Liver (tissue), 8 donors: ENCODE measurements at regions not wholly inside any gene's neighbourhood (a gene's known extent, or its start where the extent isn't known, plus 50 kb on each side); places are given as distances from the start of the nearest gene placed in this dataset.

ENCODE experiments used
- DNase-seq: peaks from one replicate; pipeline ENCODE4 v3.0.0-alpha.2; 2017; ENCODE audit warnings: low spot score
- H3K27ac ChIP-seq, 2 donors: one replicate each; pipeline ENCODE4 v1.7.0; 2013; ENCODE audit warnings: inconsistent platforms in 2 of 2, low read length in 2 of 2, control low read depth in 1 of 2, low read depth in 1 of 2, mild to moderate bottlenecking in 1 of 2
- H3K27me3 ChIP-seq, 4 donors: one replicate each; pipeline versions ENCODE4 v1.6.1 to v1.7.0; 2013; ENCODE audit warnings: low read length in 3 of 4, inconsistent platforms in 1 of 4, mild to moderate bottlenecking in 1 of 4, moderate library complexity in 1 of 4; ENCODE audit not compliant: control insufficient read depth in 4 of 4, insufficient read depth in 4 of 4
- H3K36me3 ChIP-seq, 4 donors: one replicate each; pipeline versions ENCODE4 v1.6.1 to v1.7.0; 2013; ENCODE audit warnings: low read length in 3 of 4, mild to moderate bottlenecking in 3 of 4, low read depth in 1 of 4, moderate library complexity in 1 of 4; ENCODE audit not compliant: control insufficient read depth in 4 of 4, insufficient read depth in 3 of 4
- H3K4me1 ChIP-seq, 4 donors: one replicate each; pipeline versions ENCODE4 v1.6.1 to v1.7.0; 2013; ENCODE audit warnings: low read length in 3 of 4, mild to moderate bottlenecking in 3 of 4, moderate library complexity in 1 of 4; ENCODE audit not compliant: control insufficient read depth in 4 of 4, insufficient read depth in 4 of 4
- H3K4me3 ChIP-seq, 3 donors: one replicate each; pipeline versions ENCODE4 v1.6.1 to v1.7.0; 2013; ENCODE audit warnings: low read length in 3 of 3, control low read depth in 1 of 3, low read depth in 1 of 3, mild to moderate bottlenecking in 1 of 3
- H3K9ac ChIP-seq, 2 donors: one replicate each; pipeline ENCODE4 v1.7.0; 2013; ENCODE audit warnings: low read length in 2 of 2, mild to moderate bottlenecking in 2 of 2, moderate library complexity in 2 of 2, control low read depth in 1 of 2, low read depth in 1 of 2
- H3K9me3 ChIP-seq, 4 donors: one replicate each; pipeline versions ENCODE4 v1.6.1 to v1.7.0; 2013; ENCODE audit warnings: low read length in 3 of 4; ENCODE audit not compliant: control insufficient read depth in 4 of 4
- EGR1 ChIP-seq, 2 donors: IDR thresholded peaks; 2 replicates each; pipeline ENCODE4 v1.6.1; 2016 to 2018; ENCODE audit warnings: antibody characterized with exemption in 2 of 2, low read depth in 2 of 2
- FOXA1 ChIP-seq: IDR thresholded peaks from 2 replicates; pipeline ENCODE4 v1.6.1; 2016; ENCODE audit warnings: antibody characterized with exemption
- HNF4A ChIP-seq, 2 donors: conservative IDR thresholded peaks; 2 replicates each; pipeline ENCODE4 v1.6.1; 2016; ENCODE audit warnings: antibody characterized with exemption in 2 of 2, mild to moderate bottlenecking in 2 of 2
- HNF4G ChIP-seq: IDR thresholded peaks from 2 replicates; pipeline ENCODE4 v1.6.1; 2016; ENCODE audit warnings: antibody characterized with exemption
- RXRA ChIP-seq, 2 donors: IDR thresholded peaks; 2 replicates each; pipeline ENCODE4 v1.6.1; 2017 to 2018; ENCODE audit warnings: antibody characterized with exemption in 2 of 2, mild to moderate bottlenecking in 1 of 2
- SP1 ChIP-seq: IDR thresholded peaks from 2 replicates; pipeline ENCODE4 v1.6.1; 2018; ENCODE audit warnings: antibody characterized with exemption, mild to moderate bottlenecking
- TAF1 ChIP-seq: conservative IDR thresholded peaks from 2 replicates; pipeline ENCODE4 v1.6.1; 2016; ENCODE audit warnings: antibody characterized with exemption, mild to moderate bottlenecking
- WGBS: extraction: QIAGEN DNeasy Blood & Tissue Kit; methylation state at CpG from one replicate; pipeline ENCODE4 v1.1.7; 2013; 5-methylcytosine and 5-hydroxymethylcytosine counted together
- TF ChIP-seq, protein P1 (sequence below): IDR thresholded peaks from 2 replicates; pipeline ENCODE4 v1.6.1; 2016; ENCODE audit warnings: antibody characterized with exemption
- TF ChIP-seq, protein P2 (sequence below): IDR thresholded peaks from 2 replicates; pipeline ENCODE4 v1.6.1; 2016; ENCODE audit warnings: antibody characterized with exemption
- TF ChIP-seq, protein P3 (sequence below): fragments of 150-350 bp; IDR thresholded peaks from 2 replicates; pipeline ENCODE4 v1.5.1; 2017; ENCODE audit warnings: improper control_type of control experiment, low read depth, low read length; ENCODE audit not compliant: missing input control
- TF ChIP-seq, protein P4 (sequence below): IDR thresholded peaks from 2 replicates; pipeline ENCODE4 v1.6.1; 2016; ENCODE audit warnings: antibody characterized with exemption
- TF ChIP-seq, protein P5 (sequence below): IDR thresholded peaks from 2 replicates; pipeline ENCODE4 v1.6.1; 2016; ENCODE audit warnings: antibody characterized with exemption, mild to moderate bottlenecking
- donor health status: healthy.
- donor health status: healthy.
- donor health status: healthy.
- donor health status: healthy.
- donor health status: healthy.

DNA sequence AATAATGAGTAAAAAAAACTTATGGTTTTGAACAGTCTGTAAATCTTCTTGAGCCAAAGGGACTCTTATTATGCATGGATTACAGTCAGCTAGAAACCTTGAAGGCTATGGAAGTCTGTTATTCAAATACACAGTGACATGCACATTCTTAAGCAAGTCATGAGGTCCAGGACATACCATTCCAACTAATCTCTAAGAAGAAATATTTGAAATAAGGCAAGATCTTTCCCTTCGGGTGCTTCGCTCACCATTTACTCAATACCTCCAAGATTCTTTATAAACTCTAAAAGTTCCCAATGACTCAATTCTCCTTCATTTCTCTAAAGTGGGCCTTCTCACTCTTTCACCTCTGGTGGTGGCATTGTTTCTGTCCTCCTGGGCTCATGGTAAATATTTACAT, 811.0 kb downstream of the NR2F1-AS1 start:
- TF ChIP-seq HNF4A (conservative IDR thresholded peaks at IDR 0.05) (no peak), EGR1 (IDR thresholded peaks at IDR 0.05; ENCODE audit: low read depth in 2 of 2) (no peak), RXRA (IDR thresholded peaks at IDR 0.05) (no peak), SP1 (no peak), HNF4G (no peak), TAF1 (no peak), FOXA1 (no peak)
- TF ChIP-seq, protein P1, sequence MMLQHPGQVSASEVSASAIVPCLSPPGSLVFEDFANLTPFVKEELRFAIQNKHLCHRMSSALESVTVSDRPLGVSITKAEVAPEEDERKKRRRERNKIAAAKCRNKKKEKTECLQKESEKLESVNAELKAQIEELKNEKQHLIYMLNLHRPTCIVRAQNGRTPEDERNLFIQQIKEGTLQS, result no peak
- TF ChIP-seq, protein P2, sequence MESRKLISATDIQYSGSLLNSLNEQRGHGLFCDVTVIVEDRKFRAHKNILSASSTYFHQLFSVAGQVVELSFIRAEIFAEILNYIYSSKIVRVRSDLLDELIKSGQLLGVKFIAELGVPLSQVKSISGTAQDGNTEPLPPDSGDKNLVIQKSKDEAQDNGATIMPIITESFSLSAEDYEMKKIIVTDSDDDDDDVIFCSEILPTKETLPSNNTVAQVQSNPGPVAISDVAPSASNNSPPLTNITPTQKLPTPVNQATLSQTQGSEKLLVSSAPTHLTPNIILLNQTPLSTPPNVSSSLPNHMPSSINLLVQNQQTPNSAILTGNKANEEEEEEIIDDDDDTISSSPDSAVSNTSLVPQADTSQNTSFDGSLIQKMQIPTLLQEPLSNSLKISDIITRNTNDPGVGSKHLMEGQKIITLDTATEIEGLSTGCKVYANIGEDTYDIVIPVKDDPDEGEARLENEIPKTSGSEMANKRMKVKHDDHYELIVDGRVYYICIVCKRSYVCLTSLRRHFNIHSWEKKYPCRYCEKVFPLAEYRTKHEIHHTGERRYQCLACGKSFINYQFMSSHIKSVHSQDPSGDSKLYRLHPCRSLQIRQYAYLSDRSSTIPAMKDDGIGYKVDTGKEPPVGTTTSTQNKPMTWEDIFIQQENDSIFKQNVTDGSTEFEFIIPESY, result no peak
- TF ChIP-seq, protein P3, sequence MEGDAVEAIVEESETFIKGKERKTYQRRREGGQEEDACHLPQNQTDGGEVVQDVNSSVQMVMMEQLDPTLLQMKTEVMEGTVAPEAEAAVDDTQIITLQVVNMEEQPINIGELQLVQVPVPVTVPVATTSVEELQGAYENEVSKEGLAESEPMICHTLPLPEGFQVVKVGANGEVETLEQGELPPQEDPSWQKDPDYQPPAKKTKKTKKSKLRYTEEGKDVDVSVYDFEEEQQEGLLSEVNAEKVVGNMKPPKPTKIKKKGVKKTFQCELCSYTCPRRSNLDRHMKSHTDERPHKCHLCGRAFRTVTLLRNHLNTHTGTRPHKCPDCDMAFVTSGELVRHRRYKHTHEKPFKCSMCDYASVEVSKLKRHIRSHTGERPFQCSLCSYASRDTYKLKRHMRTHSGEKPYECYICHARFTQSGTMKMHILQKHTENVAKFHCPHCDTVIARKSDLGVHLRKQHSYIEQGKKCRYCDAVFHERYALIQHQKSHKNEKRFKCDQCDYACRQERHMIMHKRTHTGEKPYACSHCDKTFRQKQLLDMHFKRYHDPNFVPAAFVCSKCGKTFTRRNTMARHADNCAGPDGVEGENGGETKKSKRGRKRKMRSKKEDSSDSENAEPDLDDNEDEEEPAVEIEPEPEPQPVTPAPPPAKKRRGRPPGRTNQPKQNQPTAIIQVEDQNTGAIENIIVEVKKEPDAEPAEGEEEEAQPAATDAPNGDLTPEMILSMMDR, result no peak
- TF ChIP-seq, protein P4, sequence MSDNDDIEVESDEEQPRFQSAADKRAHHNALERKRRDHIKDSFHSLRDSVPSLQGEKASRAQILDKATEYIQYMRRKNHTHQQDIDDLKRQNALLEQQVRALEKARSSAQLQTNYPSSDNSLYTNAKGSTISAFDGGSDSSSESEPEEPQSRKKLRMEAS, result no peak
- TF ChIP-seq, protein P5, sequence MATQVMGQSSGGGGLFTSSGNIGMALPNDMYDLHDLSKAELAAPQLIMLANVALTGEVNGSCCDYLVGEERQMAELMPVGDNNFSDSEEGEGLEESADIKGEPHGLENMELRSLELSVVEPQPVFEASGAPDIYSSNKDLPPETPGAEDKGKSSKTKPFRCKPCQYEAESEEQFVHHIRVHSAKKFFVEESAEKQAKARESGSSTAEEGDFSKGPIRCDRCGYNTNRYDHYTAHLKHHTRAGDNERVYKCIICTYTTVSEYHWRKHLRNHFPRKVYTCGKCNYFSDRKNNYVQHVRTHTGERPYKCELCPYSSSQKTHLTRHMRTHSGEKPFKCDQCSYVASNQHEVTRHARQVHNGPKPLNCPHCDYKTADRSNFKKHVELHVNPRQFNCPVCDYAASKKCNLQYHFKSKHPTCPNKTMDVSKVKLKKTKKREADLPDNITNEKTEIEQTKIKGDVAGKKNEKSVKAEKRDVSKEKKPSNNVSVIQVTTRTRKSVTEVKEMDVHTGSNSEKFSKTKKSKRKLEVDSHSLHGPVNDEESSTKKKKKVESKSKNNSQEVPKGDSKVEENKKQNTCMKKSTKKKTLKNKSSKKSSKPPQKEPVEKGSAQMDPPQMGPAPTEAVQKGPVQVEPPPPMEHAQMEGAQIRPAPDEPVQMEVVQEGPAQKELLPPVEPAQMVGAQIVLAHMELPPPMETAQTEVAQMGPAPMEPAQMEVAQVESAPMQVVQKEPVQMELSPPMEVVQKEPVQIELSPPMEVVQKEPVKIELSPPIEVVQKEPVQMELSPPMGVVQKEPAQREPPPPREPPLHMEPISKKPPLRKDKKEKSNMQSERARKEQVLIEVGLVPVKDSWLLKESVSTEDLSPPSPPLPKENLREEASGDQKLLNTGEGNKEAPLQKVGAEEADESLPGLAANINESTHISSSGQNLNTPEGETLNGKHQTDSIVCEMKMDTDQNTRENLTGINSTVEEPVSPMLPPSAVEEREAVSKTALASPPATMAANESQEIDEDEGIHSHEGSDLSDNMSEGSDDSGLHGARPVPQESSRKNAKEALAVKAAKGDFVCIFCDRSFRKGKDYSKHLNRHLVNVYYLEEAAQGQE, result no peak
- H3K27ac ChIP-seq, result no peak overlapping the region
- WGBS, result 96% methylated on average over 2 of the region's 2 CpGs
- no peaks in the 10 kb centered on the region for H3K9me3 ChIP-seq
- H3K36me3 ChIP-seq, result no peaks in the 10 kb centered on the region
- no peak overlapping the region for H3K9ac ChIP-seq
- DNase-seq, result no peak
- H3K27me3 ChIP-seq, result no peaks in the 10 kb centered on the region
- no peak overlapping the region for H3K4me3 ChIP-seq
- no peaks in the 10 kb centered on the region for H3K4me1 ChIP-seq

DNA sequence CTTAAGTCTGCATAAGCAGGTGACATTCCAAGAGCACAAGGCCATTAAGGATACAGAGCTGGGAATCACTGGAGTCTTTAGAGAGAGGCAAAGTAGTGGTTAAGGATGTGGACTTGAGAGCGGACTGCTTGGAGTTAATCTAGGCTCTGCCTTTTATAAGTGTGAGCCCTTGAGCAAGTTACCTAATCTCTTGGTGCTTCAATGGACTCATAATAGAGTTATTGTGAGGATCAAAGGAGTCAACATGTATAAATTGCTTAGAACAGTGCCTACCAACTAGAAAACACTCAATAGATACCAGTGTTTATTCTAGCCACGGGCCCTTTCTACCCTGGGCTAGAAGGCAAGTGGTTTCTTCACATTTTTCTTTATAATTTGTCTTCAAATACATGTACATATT, 819.4 kb downstream of the NR2F1-AS1 start:
- no peaks in the 10 kb centered on the region for H3K9me3 ChIP-seq
- WGBS, result 68% methylated on average over 2 of the region's 2 CpGs

More for the DNA sequence above, 819.4 kb downstream of the NR2F1-AS1 start:
- H3K4me3 ChIP-seq, result no peak overlapping the region
- H3K9ac ChIP-seq, result no peak overlapping the region
- H3K27ac ChIP-seq, result no peak overlapping the region
- no peak for TF ChIP-seq TAF1
- TF ChIP-seq, protein P5, result no peak
- H3K27me3 ChIP-seq, result no peaks in the 10 kb centered on the region
- DNase-seq, result no peak
- no peaks in the 10 kb centered on the region for H3K36me3 ChIP-seq
- H3K4me1 ChIP-seq, result no peaks in the 10 kb centered on the region
